HG02885 (cell line): ENCODE measurements at regions not wholly inside any gene's neighbourhood (a gene's known extent, or its start where the extent isn't known, plus 50 kb on each side); places are given as distances from the start of the nearest gene placed in this dataset.
"Not testable (repeated sequence)": the region's sequence is repeated elsewhere in the genome, so short reads cannot be mapped to it uniquely, and the experiment has no call there.

ENCODE experiments used
- ATAC-seq: cut with Tn5 transposase; IDR thresholded peaks from one replicate; pipeline ENCODE4 v1.9.1; 2021; ENCODE audit warnings: mild to moderate bottlenecking; ENCODE audit not compliant: unreplicated experiment, poor library complexity

- ATAC-seq = no peak
Observed at GRCh38 chr1:172717722-172718465, 59.0 kb downstream of the FASLG start.

GRCh38 chr1:172719066-172719627 is 60.2 kb downstream of the FASLG start:
- no peak for ATAC-seq

- ATAC-seq = no peak
Observed at GRCh38 chr1:172719694-172720138, 60.8 kb downstream of the FASLG start.

- no peak for ATAC-seq
Observed at GRCh38 chr1:172720339-172720738, 61.4 kb downstream of the FASLG start.

- no peak for ATAC-seq
Observed at GRCh38 chr1:172723251-172723650, 64.3 kb downstream of the FASLG start.

- ATAC-seq = no peak
Observed at GRCh38 chr1:172724232-172724631, 65.3 kb downstream of the FASLG start.

- ATAC-seq = peak; percentile 82
Observed at GRCh38 chr1:172724765-172725613, 66.1 kb downstream of the FASLG start.

GRCh38 chr1:172726740-172727139 is 67.8 kb downstream of the FASLG start:
- no peak for ATAC-seq

- no peak for ATAC-seq
Observed at GRCh38 chr1:172727275-172727857, 68.5 kb downstream of the FASLG start.

- peak; percentile 57 for ATAC-seq
Observed at GRCh38 chr1:172727956-172728603, 69.2 kb downstream of the FASLG start.

GRCh38 chr1:172728705-172729104 is 69.8 kb downstream of the FASLG start:
- ATAC-seq = not testable (repeated sequence)

GRCh38 chr1:172732427-172732826 is 73.5 kb downstream of the FASLG start:
- no peak for ATAC-seq

GRCh38 chr1:172733815-172734214 is 74.9 kb downstream of the FASLG start:
- no peak for ATAC-seq

GRCh38 chr1:172738389-172738788 is 79.5 kb downstream of the FASLG start:
- no peak for ATAC-seq

- ATAC-seq = no peak
Observed at GRCh38 chr1:172742599-172743500, 83.9 kb downstream of the FASLG start.

GRCh38 chr1:172745014-172745413 is 86.1 kb downstream of the FASLG start:
- ATAC-seq = peak; percentile 63

- peak; percentile 90 for ATAC-seq
Observed at GRCh38 chr1:172746091-172746949, 87.4 kb downstream of the FASLG start.

- no peak for ATAC-seq
Observed at GRCh38 chr1:172748201-172748600, 89.3 kb downstream of the FASLG start.
